ENCODE measurements at regions not wholly inside any gene's neighbourhood (a gene's known extent, or its start where the extent isn't known, plus 50 kb on each side); places are given as distances from the start of the nearest gene placed in this dataset.

GRCh38 chr7:114298011-114298410, 116.6 kb upstream of the FOXP2 start:
- Histone ChIP-seq H3K27ac (ENCODE audit: insufficient read length, low read depth, low read length) (no peak overlapping the region), H4K5ac (ENCODE audit: insufficient read length, low read depth, low read length) (no peak overlapping the region), H4K91ac (ENCODE audit: insufficient read length, low read depth, low read length) (no peak overlapping the region), H3K9me3 (ENCODE audit: control insufficient read depth, low read depth, low read length) (no peaks in the 10 kb centered on the region), H3K56ac (ENCODE audit: insufficient read length, low read depth, low read length) (no peak overlapping the region), H3K23me2 (ENCODE audit: insufficient read length, low read depth, low read length, poor library complexity, severe bottlenecking) (no peaks in the 10 kb centered on the region), H3K27me3 (ENCODE audit: insufficient read depth, low read length) (no peaks in the 10 kb centered on the region), H2BK5ac (ENCODE audit: insufficient read length, low read length) (no peak overlapping the region), H2BK12ac (ENCODE audit: insufficient read length, low read depth, low read length) (no peak overlapping the region), H4K8ac (replicated peaks; ENCODE audit: insufficient read length, low read depth, low read length) (no peak overlapping the region), H3K4me2 (ENCODE audit: insufficient read depth, insufficient read length, low read length) (no peak overlapping the region), H3K14ac (ENCODE audit: insufficient read depth, low read length) (no peak overlapping the region), H3T11ph (ENCODE audit: low read length) (no peak overlapping the region), H2AFZ (ENCODE audit: low read length) (no peak overlapping the region), H3K79me1 (ENCODE audit: insufficient read depth, low read depth, low read length, poor library complexity, severe bottlenecking) (no peaks in the 10 kb centered on the region), H4K20me1 (ENCODE audit: control insufficient read depth, insufficient read depth, insufficient read length) (no peaks in the 10 kb centered on the region), H3K9ac (ENCODE audit: extremely low read depth, insufficient read length, low read length) (no peak overlapping the region), H3K4ac (ENCODE audit: low read depth, low read length) (no peak overlapping the region), H3K23ac (ENCODE audit: insufficient read length, low read depth, low read length) (no peak overlapping the region), H2BK20ac (ENCODE audit: low read depth, low read length, poor library complexity, severe bottlenecking) (no peak overlapping the region), H3K79me2 (ENCODE audit: insufficient read depth, low read length) (no peaks in the 10 kb centered on the region), H2BK120ac (ENCODE audit: low read depth, low read length, poor library complexity, severe bottlenecking) (no peak overlapping the region), H3K18ac (ENCODE audit: insufficient read length, low read depth, low read length) (no peak overlapping the region), H2AK5ac (ENCODE audit: insufficient read length, low read length) (no peak overlapping the region), H2BK15ac (ENCODE audit: low read depth, low read length) (no peak overlapping the region), H3K4me1 (ENCODE audit: insufficient read depth, low read length) (no peaks in the 10 kb centered on the region)
- WGBS (ENCODE audit: extremely low coverage, insufficient read length, low lambda C conversion rate): no CpG with 5 or more reads among the region's 4 CpGs
- DNase-seq: no peak
- Mint-ChIP-seq H3K36me3 (ENCODE audit: insufficient read depth in 1 of 3, low read depth in 3 of 3) (no peaks in the 10 kb centered on the region), H3K27me3 (ENCODE audit: low read depth) (no peaks in the 10 kb centered on the region), H3K4me1 (peaks cover 6 to 7% of the 10 kb centered on the region in 2 experiments), H3K4me3 (no peak overlapping the region), H3K27ac (no peak overlapping the region), H3K9me3 (no peaks in the 10 kb centered on the region)
- TF ChIP-seq CTCF (conservative IDR thresholded peaks at IDR 0.05): no peak
